ENCODE measurements at regions not wholly inside any gene's neighbourhood (a gene's known extent, or its start where the extent isn't known, plus 50 kb on each side); places are given as distances from the start of the nearest gene placed in this dataset.

DNA sequence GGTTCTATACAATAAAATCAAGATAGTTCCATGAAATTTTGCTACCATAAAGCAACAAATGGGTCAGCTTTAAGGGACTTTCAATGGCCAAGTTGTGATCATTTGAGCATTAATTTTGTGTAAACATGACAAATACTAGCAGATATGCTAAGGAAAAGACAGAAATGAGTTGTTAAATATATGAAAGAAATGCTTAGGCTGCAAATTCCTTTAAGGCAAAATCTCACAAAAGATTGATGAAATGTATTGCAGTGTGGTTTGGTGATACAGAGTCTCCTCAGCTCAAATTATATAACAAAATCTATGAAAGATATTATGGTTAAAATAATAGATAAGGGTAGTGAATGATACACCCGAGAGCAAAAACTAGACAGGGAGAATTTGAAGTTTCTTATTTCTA, 377.2 kb downstream of the RAP2B start:
- H3K4me3 Mint-ChIP-seq = no peak overlapping the region
- Histone ChIP-seq H3K36me3 (replicated peaks in 1 of 2; ENCODE audit: control insufficient read depth in 1 of 2, insufficient read depth in 2 of 2, low read length in 2 of 2) (no peaks in the 10 kb centered on the region), H3K4me2 (replicated peaks; ENCODE audit: extremely low read depth, low read length, poor library complexity, severe bottlenecking) (no peak overlapping the region), H3K9ac (ENCODE audit: insufficient read depth, low read length, poor library complexity, severe bottlenecking) (no peak overlapping the region), H3K27ac (ENCODE audit: low read depth in 1 of 2, low read length in 2 of 2) (no peak overlapping the region), H3K9me3 (replicated peaks in 1 of 2; ENCODE audit: control insufficient read depth in 1 of 2, insufficient read depth in 1 of 2, low read length in 2 of 2) (no peaks in the 10 kb centered on the region), H4K20me1 (ENCODE audit: insufficient read depth, low read length) (no peaks in the 10 kb centered on the region), H3K4me1 (ENCODE audit: control insufficient read depth in 1 of 2, insufficient read depth in 2 of 2, low read length in 2 of 2) (no peaks in the 10 kb centered on the region), H3K4me3 (replicated peaks in 1 of 3; ENCODE audit: low read depth in 2 of 3, low read length in 3 of 3) (no peak overlapping the region), H3K27me3 (ENCODE audit: control insufficient read depth in 2 of 2, insufficient read depth in 2 of 2, low read length in 2 of 2) (no peaks in the 10 kb centered on the region), H2AFZ (ENCODE audit: insufficient read depth, low read depth, low read length, poor library complexity, severe bottlenecking) (no peak overlapping the region), H3K79me2 (ENCODE audit: insufficient read depth, low read length) (no peaks in the 10 kb centered on the region)
- H3K27ac Mint-ChIP-seq = no peak overlapping the region
- peaks cover 0 to 2% (median 1%) of the 10 kb centered on the region in 3 donors for H3K27me3 Mint-ChIP-seq (ENCODE audit: low read depth in 3 of 3)
- H3K4me1 Mint-ChIP-seq = no peaks in the 10 kb centered on the region
- DNase-seq = no peak
- no peaks in the 10 kb centered on the region for H3K36me3 Mint-ChIP-seq
- TF ChIP-seq, protein P1, sequence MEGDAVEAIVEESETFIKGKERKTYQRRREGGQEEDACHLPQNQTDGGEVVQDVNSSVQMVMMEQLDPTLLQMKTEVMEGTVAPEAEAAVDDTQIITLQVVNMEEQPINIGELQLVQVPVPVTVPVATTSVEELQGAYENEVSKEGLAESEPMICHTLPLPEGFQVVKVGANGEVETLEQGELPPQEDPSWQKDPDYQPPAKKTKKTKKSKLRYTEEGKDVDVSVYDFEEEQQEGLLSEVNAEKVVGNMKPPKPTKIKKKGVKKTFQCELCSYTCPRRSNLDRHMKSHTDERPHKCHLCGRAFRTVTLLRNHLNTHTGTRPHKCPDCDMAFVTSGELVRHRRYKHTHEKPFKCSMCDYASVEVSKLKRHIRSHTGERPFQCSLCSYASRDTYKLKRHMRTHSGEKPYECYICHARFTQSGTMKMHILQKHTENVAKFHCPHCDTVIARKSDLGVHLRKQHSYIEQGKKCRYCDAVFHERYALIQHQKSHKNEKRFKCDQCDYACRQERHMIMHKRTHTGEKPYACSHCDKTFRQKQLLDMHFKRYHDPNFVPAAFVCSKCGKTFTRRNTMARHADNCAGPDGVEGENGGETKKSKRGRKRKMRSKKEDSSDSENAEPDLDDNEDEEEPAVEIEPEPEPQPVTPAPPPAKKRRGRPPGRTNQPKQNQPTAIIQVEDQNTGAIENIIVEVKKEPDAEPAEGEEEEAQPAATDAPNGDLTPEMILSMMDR (IDR thresholded peaks at IDR 0.05) = no peak
- intact Hi-C loops (cut with micrococcal nuclease) = no loop called here
- H3K9me3 Mint-ChIP-seq = peaks cover 0 to 7% (median 3%) of the 10 kb centered on the region in 7 donors
- no CpG with 5 or more reads among the region's 1 CpG for WGBS (ENCODE audit: insufficient coverage)

DNA sequence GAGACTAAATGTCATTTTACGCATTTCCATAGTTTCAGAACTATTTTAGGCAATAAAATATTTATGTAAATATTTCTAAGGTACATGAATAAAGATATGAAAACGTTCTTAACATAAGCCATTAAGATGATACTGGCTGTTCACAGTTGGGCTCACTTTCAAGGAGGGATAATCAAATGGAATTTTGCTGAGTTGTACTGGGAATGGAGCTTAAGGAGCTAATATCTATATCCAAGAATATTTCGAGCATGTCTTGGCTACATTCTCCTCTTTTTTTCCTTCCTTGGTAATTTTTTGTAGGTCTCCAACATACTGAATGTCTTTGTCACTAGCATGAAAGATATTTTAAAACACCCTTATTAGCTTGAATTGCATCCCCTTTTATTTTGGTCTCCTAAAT, 383.4 kb downstream of the RAP2B start:
- intact Hi-C loops (cut with micrococcal nuclease) = no loop called here
- no peak overlapping the region for H3K9ac ChIP-seq (ENCODE audit: insufficient read depth, low read length, poor library complexity, severe bottlenecking)
- no peak overlapping the region for H3K4me2 ChIP-seq (replicated peaks; ENCODE audit: extremely low read depth, low read length, poor library complexity, severe bottlenecking)
- H3K36me3 ChIP-seq (replicated peaks in 1 of 2; ENCODE audit: control insufficient read depth in 1 of 2, insufficient read depth in 2 of 2, low read length in 2 of 2) = no peaks in the 10 kb centered on the region
- TF ChIP-seq, protein P1 (IDR thresholded peaks at IDR 0.05) = no peak
- H2AFZ ChIP-seq (ENCODE audit: insufficient read depth, low read depth, low read length, poor library complexity, severe bottlenecking) = no peak overlapping the region
- H3K4me3 Mint-ChIP-seq = no peak overlapping the region
- H3K9me3 Mint-ChIP-seq = peaks cover 0 to 4% (median 2%) of the 10 kb centered on the region in 7 donors
- WGBS (ENCODE audit: insufficient coverage) = no CpG with 5 or more reads among the region's 3 CpGs
- H3K27ac Mint-ChIP-seq = no peak overlapping the region
- no peaks in the 10 kb centered on the region for H3K4me1 ChIP-seq (ENCODE audit: control insufficient read depth in 1 of 2, insufficient read depth in 2 of 2, low read length in 2 of 2)
- no peaks in the 10 kb centered on the region for H3K9me3 ChIP-seq (replicated peaks in 1 of 2; ENCODE audit: control insufficient read depth in 1 of 2, insufficient read depth in 1 of 2, low read length in 2 of 2)
- no peak overlapping the region for H3K27ac ChIP-seq (ENCODE audit: low read depth in 1 of 2, low read length in 2 of 2)
- H3K4me3 ChIP-seq (replicated peaks in 1 of 3; ENCODE audit: low read depth in 2 of 3, low read length in 3 of 3) = no peak overlapping the region
- no peaks in the 10 kb centered on the region for H4K20me1 ChIP-seq (ENCODE audit: insufficient read depth, low read length)
- DNase-seq = no peak
- no peaks in the 10 kb centered on the region for H3K79me2 ChIP-seq (ENCODE audit: insufficient read depth, low read length)
- no peaks in the 10 kb centered on the region for H3K36me3 Mint-ChIP-seq
- no peaks in the 10 kb centered on the region for H3K4me1 Mint-ChIP-seq
- H3K27me3 Mint-ChIP-seq (ENCODE audit: low read depth in 3 of 3) = no peaks in the 10 kb centered on the region
- H3K27me3 ChIP-seq (ENCODE audit: control insufficient read depth in 2 of 2, insufficient read depth in 2 of 2, low read length in 2 of 2) = no peaks in the 10 kb centered on the region

All from CD14-positive monocyte (primary cell).